Stimulated activated naive B cell treated with anti-CD40 and anti-IgM and Interleukin-4, amounts not matched to agents 10 μg/mL and 1 μg/mL and 100 μg/mL, for 72 hours (primary cell): ENCODE measurements at regions not wholly inside any gene's neighbourhood (a gene's known extent, or its start where the extent isn't known, plus 50 kb on each side); places are given as distances from the start of the nearest gene placed in this dataset.
A peak's percentile ranks its signal among the peaks of the same experiment; 100 is the strongest.

Source experiments
- ATAC-seq, 2 donors: fragments of 150-1000 bp; cut with Tn5 transposase; replicated peaks; 2 replicates each; pipeline ENCODE4 v1.10.0; 2021; ENCODE audit warnings: moderate library complexity in 1 of 2
- DNase-seq: peaks from one replicate; pipeline ENCODE4 v3.0.0; 2021
- H3K27ac Mint-ChIP-seq: one replicate; pipeline ENCODE4 v1.8.0; 2022; ENCODE audit warnings: mild to moderate bottlenecking, mixed read lengths
- H3K27me3 Mint-ChIP-seq, 2 donors: one replicate each; pipeline ENCODE4 v1.8.0; 2022; ENCODE audit warnings: mixed read lengths in 2 of 2
- H3K36me3 Mint-ChIP-seq, 2 donors: one replicate each; pipeline ENCODE4 v1.8.0; 2022; ENCODE audit warnings: mixed read lengths in 2 of 2, mild to moderate bottlenecking in 1 of 2
- H3K4me1 Mint-ChIP-seq, 2 donors: one replicate each; pipeline ENCODE4 v1.8.0; 2022; ENCODE audit warnings: mixed read lengths in 2 of 2, mild to moderate bottlenecking in 1 of 2
- H3K4me3 Mint-ChIP-seq, 2 donors: one replicate each; pipeline ENCODE4 v1.8.0; 2022; ENCODE audit warnings: mild to moderate bottlenecking in 2 of 2, mixed read lengths in 2 of 2, moderate library complexity in 1 of 2
- H3K9me3 Mint-ChIP-seq, 2 donors: one replicate each; pipeline ENCODE4 v1.8.0; 2022; ENCODE audit warnings: mixed read lengths in 2 of 2, mild to moderate bottlenecking in 1 of 2

- Mint-ChIP-seq H3K27ac (no peak overlapping the region), H3K9me3 (peaks cover 0 to 4% of the 10 kb centered on the region in 2 donors), H3K4me1 (no peaks in the 10 kb centered on the region), H3K27me3 (peaks cover 8 to 12% of the 10 kb centered on the region in 2 donors), H3K36me3 (no peaks in the 10 kb centered on the region), H3K4me3 (no peak overlapping the region)
- no peak for ATAC-seq
- DNase-seq = no peak
These were observed 500.4 kb downstream of the GALR1 start for GRCh38 chr18:77750006-77750405.

GRCh38 chr18:77754475-77755044 is 504.9 kb downstream of the GALR1 start:
- Mint-ChIP-seq H3K27ac (no peak overlapping the region), H3K4me3 (no peak overlapping the region), H3K4me1 (no peaks in the 10 kb centered on the region), H3K9me3 (no peaks in the 10 kb centered on the region), H3K27me3 (peaks cover 0 to 19% of the 10 kb centered on the region in 2 donors), H3K36me3 (no peaks in the 10 kb centered on the region)
- no peak for DNase-seq
- no peak for ATAC-seq

DNA sequence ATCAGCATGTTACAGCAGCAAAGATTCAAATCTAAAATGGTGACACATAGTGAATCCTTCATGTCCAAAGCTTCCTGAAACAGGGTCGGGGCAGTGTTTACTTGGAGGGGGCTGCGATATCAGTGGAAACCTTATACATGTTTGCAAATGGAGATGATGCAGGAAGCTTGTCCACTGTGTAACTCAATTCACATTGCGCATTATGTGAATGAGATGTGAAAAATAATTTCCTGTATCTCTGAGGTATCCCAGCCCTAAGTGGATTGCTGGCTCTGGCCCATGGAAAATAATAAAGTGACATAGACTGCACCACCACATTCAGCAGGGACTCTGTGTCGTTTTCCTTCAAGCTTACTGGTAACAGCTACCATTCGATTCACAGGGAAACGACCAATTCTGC is 505.5 kb downstream of the GALR1 start:
- ATAC-seq = no peak
- H3K4me3 Mint-ChIP-seq = no peak overlapping the region
- no peaks in the 10 kb centered on the region for H3K4me1 Mint-ChIP-seq

GRCh38 chr18:77761332-77761731 is 511.7 kb downstream of the GALR1 start:
- Mint-ChIP-seq H3K27me3 (peaks cover 0 to 7% of the 10 kb centered on the region in 2 donors), H3K9me3 (no peaks in the 10 kb centered on the region), H3K4me1 (peaks cover 5 to 6% of the 10 kb centered on the region in 2 donors), H3K4me3 (no peak overlapping the region), H3K36me3 (no peaks in the 10 kb centered on the region), H3K27ac (no peak overlapping the region)
- no peak for DNase-seq
- ATAC-seq = no peak

More for the DNA sequence above, 505.5 kb downstream of the GALR1 start:
- Mint-ChIP-seq H3K9me3 (no peaks in the 10 kb centered on the region), H3K27me3 (peaks cover 0 to 19% of the 10 kb centered on the region in 2 donors), H3K27ac (no peak overlapping the region), H3K36me3 (no peaks in the 10 kb centered on the region)
- DNase-seq = no peak

GRCh38 chr18:77762014-77762413 is 512.4 kb downstream of the GALR1 start:
- Mint-ChIP-seq H3K27me3 (peaks cover 3 to 7% of the 10 kb centered on the region in 2 donors), H3K27ac (no peak overlapping the region), H3K4me1 (peaks cover 5 to 6% of the 10 kb centered on the region in 2 donors), H3K4me3 (no peak overlapping the region), H3K9me3 (no peaks in the 10 kb centered on the region), H3K36me3 (no peaks in the 10 kb centered on the region)
- ATAC-seq (no peak), DNase-seq (no peak)

- no peak for ATAC-seq
- Mint-ChIP-seq H3K27me3 (peaks cover 3 to 7% of the 10 kb centered on the region in 2 donors), H3K4me3 (no peak overlapping the region), H3K4me1 (peaks cover 5 to 6% of the 10 kb centered on the region in 2 donors), H3K9me3 (no peaks in the 10 kb centered on the region), H3K36me3 (no peaks in the 10 kb centered on the region), H3K27ac (no peak overlapping the region)
- DNase-seq = no peak
These were observed 513.0 kb downstream of the GALR1 start for GRCh38 chr18:77762642-77763041.

DNA sequence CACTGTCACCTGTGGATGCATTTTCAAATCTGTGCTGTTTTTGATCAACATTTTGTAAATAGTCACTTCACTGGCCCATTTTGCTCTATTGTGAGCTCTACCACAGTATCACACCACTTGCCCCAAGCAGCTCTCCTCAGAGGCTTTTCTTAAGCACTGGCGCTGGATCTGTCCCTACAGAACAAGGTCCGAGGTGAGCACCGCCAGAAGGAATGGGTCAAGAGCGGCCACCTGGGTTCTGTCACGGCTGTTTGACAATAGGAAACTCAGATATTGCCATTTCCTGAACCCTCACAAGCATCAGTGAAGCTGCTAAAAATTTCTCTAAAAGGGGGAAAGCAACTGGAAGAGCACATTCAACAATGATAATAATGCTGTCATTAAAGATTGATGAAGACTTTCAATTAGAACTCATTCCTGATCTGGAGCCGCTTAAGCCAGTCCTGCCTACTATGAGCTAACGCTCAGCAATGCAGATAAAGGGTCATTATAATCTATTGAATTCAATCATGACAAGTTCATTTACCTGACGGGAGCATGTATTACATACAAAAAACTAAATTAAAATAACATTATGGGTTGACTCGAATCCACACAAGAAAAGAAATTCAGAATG is 514.0 kb downstream of the GALR1 start:
- ATAC-seq = no peak
- H3K27me3 Mint-ChIP-seq = peaks cover 2 to 3% of the 10 kb centered on the region in 2 donors

DNA sequence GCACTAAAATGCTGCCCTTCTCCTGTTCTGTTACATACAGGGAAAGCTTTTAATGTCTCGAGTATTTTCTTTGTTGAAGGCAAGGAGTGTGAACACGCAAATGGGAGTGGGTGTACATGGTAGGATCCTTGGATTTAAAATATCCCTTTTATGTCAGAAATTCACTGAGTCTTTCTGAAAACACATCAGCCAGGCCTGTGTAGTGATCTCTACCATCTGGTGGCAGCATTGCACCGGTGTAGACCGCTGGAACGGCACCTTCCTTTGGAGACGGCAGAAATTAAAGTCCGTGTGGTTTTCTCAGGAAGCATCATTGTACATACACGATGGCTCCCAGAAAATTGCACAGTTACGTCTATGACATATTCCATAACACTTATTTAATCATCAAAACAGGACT is 515.8 kb downstream of the GALR1 start:
- peaks cover 5 to 6% of the 10 kb centered on the region in 2 donors for H3K4me1 Mint-ChIP-seq
- no peak overlapping the region for H3K4me3 Mint-ChIP-seq
- H3K27ac Mint-ChIP-seq = no peak overlapping the region
- DNase-seq (no peak), ATAC-seq (peak; percentile 55 to 58)
- peaks cover 0 to 3% of the 10 kb centered on the region in 2 donors for H3K27me3 Mint-ChIP-seq
- H3K9me3 Mint-ChIP-seq = no peaks in the 10 kb centered on the region
- H3K36me3 Mint-ChIP-seq = no peaks in the 10 kb centered on the region

More for the DNA sequence above, 514.0 kb downstream of the GALR1 start:
- Mint-ChIP-seq H3K4me1 (peaks cover 5 to 6% of the 10 kb centered on the region in 2 donors), H3K27ac (no peak overlapping the region), H3K4me3 (no peak overlapping the region), H3K9me3 (no peaks in the 10 kb centered on the region), H3K36me3 (no peaks in the 10 kb centered on the region)
- DNase-seq = no peak

GRCh38 chr18:77766421-77766820 is 516.8 kb downstream of the GALR1 start:
- no peaks in the 10 kb centered on the region for H3K9me3 Mint-ChIP-seq
- DNase-seq (no peak), ATAC-seq (no peak)
- H3K4me3 Mint-ChIP-seq = no peak overlapping the region
- peaks cover 0 to 3% of the 10 kb centered on the region in 2 donors for H3K27me3 Mint-ChIP-seq
- no peaks in the 10 kb centered on the region for H3K36me3 Mint-ChIP-seq
- H3K4me1 Mint-ChIP-seq = peaks cover 4 to 6% of the 10 kb centered on the region in 2 donors
- H3K27ac Mint-ChIP-seq = no peak overlapping the region

DNA sequence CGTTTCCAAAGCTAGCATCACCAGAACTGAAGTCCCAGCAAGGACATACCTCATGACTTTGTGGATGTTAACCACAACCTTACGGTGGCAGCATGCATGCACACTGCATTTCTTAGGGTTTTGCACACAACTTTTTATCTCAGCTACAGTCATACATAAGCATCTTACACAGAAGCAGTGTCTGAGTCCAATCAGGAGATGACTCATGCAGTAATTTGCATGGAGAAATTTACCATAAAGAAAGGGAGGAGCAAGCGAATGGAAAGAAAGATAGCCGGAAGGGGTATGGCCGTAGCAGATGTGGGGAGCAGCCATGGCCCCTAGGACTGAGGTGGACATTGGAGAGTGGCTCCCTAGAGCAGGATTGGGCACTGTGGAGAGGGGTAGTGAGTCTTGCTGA is 522.5 kb downstream of the GALR1 start:
- Mint-ChIP-seq H3K36me3 (no peaks in the 10 kb centered on the region), H3K4me1 (no peaks in the 10 kb centered on the region), H3K27me3 (no peaks in the 10 kb centered on the region), H3K27ac (no peak overlapping the region), H3K9me3 (peaks cover 0 to under 1% of the 10 kb centered on the region in 2 donors), H3K4me3 (no peak overlapping the region)
- no peak for ATAC-seq
- no peak for DNase-seq

GRCh38 chr18:77776104-77776503 is 526.5 kb downstream of the GALR1 start:
- ATAC-seq (no peak), DNase-seq (no peak)
- Mint-ChIP-seq H3K36me3 (no peaks in the 10 kb centered on the region), H3K9me3 (peaks cover 0 to 2% of the 10 kb centered on the region in 2 donors), H3K27me3 (no peaks in the 10 kb centered on the region), H3K4me3 (no peak overlapping the region), H3K4me1 (no peaks in the 10 kb centered on the region), H3K27ac (no peak overlapping the region)

DNA sequence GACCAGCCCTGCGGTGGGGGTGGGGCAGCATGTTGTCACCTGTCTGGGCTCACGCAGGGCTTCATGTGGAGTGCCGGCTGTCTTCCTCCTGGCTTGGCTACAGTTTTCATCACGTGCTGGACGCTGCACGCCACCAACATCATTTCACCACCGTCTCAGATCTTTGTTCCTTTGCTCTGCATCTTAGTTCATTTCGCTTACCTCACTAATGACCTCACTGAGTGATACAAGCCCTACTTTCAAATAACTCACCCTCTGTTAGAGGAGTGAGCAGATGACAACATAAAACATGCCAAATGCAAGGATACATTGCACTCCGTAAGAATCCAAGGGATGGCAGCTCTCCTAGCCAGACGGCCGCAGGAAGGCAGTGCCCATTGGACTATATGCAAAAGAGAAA is 527.5 kb downstream of the GALR1 start:
- ATAC-seq (no peak), DNase-seq (no peak)
- Mint-ChIP-seq H3K4me1 (no peaks in the 10 kb centered on the region), H3K36me3 (no peaks in the 10 kb centered on the region), H3K27ac (no peak overlapping the region), H3K27me3 (no peaks in the 10 kb centered on the region), H3K9me3 (peaks cover 0 to 2% of the 10 kb centered on the region in 2 donors), H3K4me3 (no peak overlapping the region)

- ATAC-seq (no peak), DNase-seq (no peak)
- Mint-ChIP-seq H3K27ac (no peak overlapping the region), H3K4me1 (no peaks in the 10 kb centered on the region), H3K36me3 (no peaks in the 10 kb centered on the region), H3K9me3 (peaks cover 0 to 3% of the 10 kb centered on the region in 2 donors), H3K27me3 (peaks cover 0 to 3% of the 10 kb centered on the region in 2 donors), H3K4me3 (no peak overlapping the region)
These were observed 535.2 kb downstream of the GALR1 start for GRCh38 chr18:77784759-77785379.

DNA sequence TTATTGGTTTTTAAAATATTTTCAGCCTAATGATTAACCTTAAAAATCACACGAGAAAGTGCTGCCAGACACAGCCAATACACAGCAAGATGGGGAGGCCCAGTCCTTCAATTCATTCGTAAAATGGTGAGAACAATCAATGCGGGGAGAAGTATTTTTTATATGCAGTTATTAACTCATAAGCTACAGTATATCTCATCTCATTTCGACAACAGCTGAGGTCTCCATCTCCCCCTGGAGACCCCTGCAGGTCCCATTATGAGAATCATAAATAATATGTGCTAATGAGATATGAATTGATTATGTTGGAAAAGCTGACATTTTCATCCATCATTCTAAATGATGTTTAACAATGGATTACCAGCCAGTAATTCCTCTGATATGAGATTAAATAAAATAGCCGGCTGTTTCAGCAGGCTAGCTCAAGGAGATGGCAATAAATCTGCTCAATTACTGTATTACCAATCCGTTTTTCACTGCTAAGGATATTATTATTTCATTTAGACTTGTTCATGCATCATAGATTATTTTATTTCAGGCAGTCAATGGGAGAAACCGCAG is 535.8 kb downstream of the GALR1 start:
- DNase-seq (no peak), ATAC-seq (no peak)
- Mint-ChIP-seq H3K27me3 (peaks cover 0 to 3% of the 10 kb centered on the region in 2 donors), H3K4me1 (no peaks in the 10 kb centered on the region), H3K4me3 (no peak overlapping the region), H3K36me3 (no peaks in the 10 kb centered on the region), H3K27ac (no peak overlapping the region), H3K9me3 (peaks cover 1 to 3% of the 10 kb centered on the region in 2 donors)

- peaks cover 4 to 8% of the 10 kb centered on the region in 2 donors for H3K9me3 Mint-ChIP-seq
- peaks cover 4 to 7% of the 10 kb centered on the region in 2 donors for H3K27me3 Mint-ChIP-seq
- ATAC-seq (no peak), DNase-seq (no peak)
- H3K27ac Mint-ChIP-seq = no peak overlapping the region
- H3K36me3 Mint-ChIP-seq = no peaks in the 10 kb centered on the region
- H3K4me3 Mint-ChIP-seq = no peak overlapping the region
- H3K4me1 Mint-ChIP-seq = no peaks in the 10 kb centered on the region
These were observed 553.4 kb downstream of the GALR1 start for GRCh38 chr18:77803024-77803423.
